Right lobe of liver (tissue), 6 donors: ENCODE measurements at regions not wholly inside any gene's neighbourhood (a gene's known extent, or its start where the extent isn't known, plus 50 kb on each side); places are given as distances from the start of the nearest gene placed in this dataset.
"Not testable (repeated sequence)": the region's sequence is repeated elsewhere in the genome, so short reads cannot be mapped to it uniquely, and the experiment has no call there.

Source experiments
- ATAC-seq, 4 donors: fragments of 200-7000 bp; cut with Tn5 transposase; one replicate each; pipeline ENCODE4 v1.9.1; 2020; ENCODE audit warnings: mild to moderate bottlenecking in 4 of 4, moderate library complexity in 4 of 4
- DNase-seq, 3 donors: peaks; one replicate each; pipeline ENCODE4 v3.0.0-alpha.2; 2020
- H3K27ac ChIP-seq, 3 donors: fragments of 200-600 bp; one replicate each; pipeline ENCODE4 v1.8.0; 2022
- H3K27me3 ChIP-seq, 2 donors: fragments of 200-600 bp; one replicate each; pipeline ENCODE4 v1.8.0; 2022
- H3K36me3 ChIP-seq, 4 donors: fragments of 200-600 bp; sonication (generic) in 1 of 4; one replicate each; pipeline versions ENCODE4 v1.5.1 to v1.8.0; 2017 to 2022; ENCODE audit warnings: control low read depth in 1 of 4
- H3K4me1 ChIP-seq, 4 donors: fragments of 200-600 bp; sonication (generic) in 1 of 4; one replicate each; pipeline versions ENCODE4 v1.5.1 to v1.8.0; 2017 to 2022; ENCODE audit warnings: control low read depth in 1 of 4
- H3K4me3 ChIP-seq, 3 donors: fragments of 200-600 bp; one replicate each; pipeline ENCODE4 v1.8.0; 2022
- H3K9me3 ChIP-seq, 4 donors: fragments of 200-600 bp; sonication (generic) in 1 of 4; one replicate each; pipeline versions ENCODE4 v1.5.1 to v1.8.0; 2017 to 2022; ENCODE audit warnings: control low read depth in 1 of 4
- CTCF ChIP-seq, 4 donors: fragments of 200-600 bp in 3 of 4; fragments of 450-650 bp in 1 of 4; IDR thresholded peaks; one replicate each; pipeline versions ENCODE4 v1.5.1 to v1.8.0; 2016 to 2022; ENCODE audit warnings: antibody characterized with exemption in 4 of 4, mild to moderate bottlenecking in 2 of 4
- POLR2A ChIP-seq: fragments of 450-650 bp; IDR thresholded peaks from one replicate; pipeline ENCODE4 v1.6.1; 2017; ENCODE audit warnings: antibody characterized with exemption, mild to moderate bottlenecking
- WGBS: methylation state at CpG from one replicate; pipeline ENCODE4 v1.1.6; 2018; ENCODE audit warnings: low coverage, low lambda C conversion rate; ENCODE audit not compliant: insufficient coverage; ENCODE audit errors: missing lambda C conversion rate; 5-methylcytosine and 5-hydroxymethylcytosine counted together
- intact Hi-C, 2 donors: fragments of 100-400 bp; cut with DNase I; formaldehyde crosslinking; loops; one replicate each; pipeline versions ENCODE4 v1.11.2 to v1.14.1; 2022
- donor health status: DM: no; HTN: yes; CAD: no.
- donor health status: DM: no; HTN: no; CAD: no.
- donor health status: DM: no; HTN: no; CAD: no.
- donor health status: DM: no; HTN: yes; CAD: no.
- donor health status: DM: no; HTN: yes; CAD: no.

- ATAC-seq (no peak), DNase-seq (no peak)
- H3K9me3 ChIP-seq: no peaks in the 10 kb centered on the region
- WGBS: 83% methylated on average over 4 of the region's 4 CpGs
- intact Hi-C loops: no loop called here
- no peak overlapping the region for H3K4me3 ChIP-seq
- no peaks in the 10 kb centered on the region for H3K27me3 ChIP-seq
- no peak overlapping the region for H3K27ac ChIP-seq
- H3K4me1 ChIP-seq: no peaks in the 10 kb centered on the region
- H3K36me3 ChIP-seq: no peaks in the 10 kb centered on the region
- TF ChIP-seq POLR2A (no peak), CTCF (IDR thresholded peaks at IDR 0.05) (no peak)
These were observed 102.4 kb downstream of the ARL4C start for GRCh38 chr2:234394450-234394849.

- intact Hi-C loops: no loop called here
- Histone ChIP-seq H3K4me1 (no peaks in the 10 kb centered on the region), H3K36me3 (no peaks in the 10 kb centered on the region), H3K27ac (no peak overlapping the region), H3K27me3 (no peaks in the 10 kb centered on the region), H3K4me3 (no peak overlapping the region), H3K9me3 (no peaks in the 10 kb centered on the region)
- ATAC-seq (no peak), DNase-seq (no peak)
- no peak for TF ChIP-seq POLR2A
- no peak for TF ChIP-seq CTCF (IDR thresholded peaks at IDR 0.05)
- WGBS: 70% methylated on average over 3 of the region's 3 CpGs
These were observed 103.5 kb downstream of the ARL4C start for GRCh38 chr2:234393354-234393753.

GRCh38 chr2:234392041-234392615, 104.8 kb downstream of the ARL4C start:
- Histone ChIP-seq H3K4me3 (no peak overlapping the region), H3K27me3 (no peaks in the 10 kb centered on the region), H3K36me3 (no peaks in the 10 kb centered on the region), H3K27ac (no peak overlapping the region), H3K9me3 (no peaks in the 10 kb centered on the region), H3K4me1 (no peaks in the 10 kb centered on the region)
- no peak for DNase-seq
- TF ChIP-seq POLR2A: no peak
- TF ChIP-seq CTCF (IDR thresholded peaks at IDR 0.05): no peak
- intact Hi-C loops: no loop called here
- peak in 1 of 4 donors; percentile 23 for ATAC-seq
- WGBS: 53% methylated on average over 4 of the region's 4 CpGs

GRCh38 chr2:234391625-234392024, 105.3 kb downstream of the ARL4C start:
- WGBS: 48% methylated on average over 3 of the region's 3 CpGs
- intact Hi-C loops: no loop called here
- no peak for DNase-seq

GRCh38 chr2:234389661-234390060, 107.2 kb downstream of the ARL4C start:
- H3K4me1 ChIP-seq, H3K27ac ChIP-seq, intact Hi-C loops, ATAC-seq, H3K36me3 ChIP-seq, H3K9me3 ChIP-seq, DNase-seq, H3K4me3 ChIP-seq, H3K27me3 ChIP-seq: not testable (repeated sequence)
- 81% methylated on average over 3 of the region's 3 CpGs for WGBS

More at GRCh38 chr2:234391625-234392024, 105.3 kb downstream of the ARL4C start:
- Histone ChIP-seq H3K9me3 (no peaks in the 10 kb centered on the region), H3K27ac (no peak overlapping the region), H3K36me3 (no peaks in the 10 kb centered on the region), H3K27me3 (no peaks in the 10 kb centered on the region), H3K4me1 (no peaks in the 10 kb centered on the region), H3K4me3 (no peak overlapping the region)
- ATAC-seq: no peak
- no peak for TF ChIP-seq POLR2A
- TF ChIP-seq CTCF (IDR thresholded peaks at IDR 0.05): no peak
